ENCODE measurements at regions not wholly inside any gene's neighbourhood (a gene's known extent, or its start where the extent isn't known, plus 50 kb on each side); places are given as distances from the start of the nearest gene placed in this dataset.

GRCh38 chr11:31926816-31927528 lies 115.8 kb upstream of the PAX6 start:
- Mint-ChIP-seq H3K27me3 (ENCODE audit: low read depth) (no peaks in the 10 kb centered on the region), H3K36me3 (ENCODE audit: low read depth) (no peaks in the 10 kb centered on the region), H3K27ac (no peak overlapping the region), H3K4me1 (ENCODE audit: low read depth) (no peaks in the 10 kb centered on the region), H3K9me3 (no peaks in the 10 kb centered on the region), H3K4me3 (no peak overlapping the region)
- DNase-seq (ENCODE audit: low spot score) = no peak

DNA sequence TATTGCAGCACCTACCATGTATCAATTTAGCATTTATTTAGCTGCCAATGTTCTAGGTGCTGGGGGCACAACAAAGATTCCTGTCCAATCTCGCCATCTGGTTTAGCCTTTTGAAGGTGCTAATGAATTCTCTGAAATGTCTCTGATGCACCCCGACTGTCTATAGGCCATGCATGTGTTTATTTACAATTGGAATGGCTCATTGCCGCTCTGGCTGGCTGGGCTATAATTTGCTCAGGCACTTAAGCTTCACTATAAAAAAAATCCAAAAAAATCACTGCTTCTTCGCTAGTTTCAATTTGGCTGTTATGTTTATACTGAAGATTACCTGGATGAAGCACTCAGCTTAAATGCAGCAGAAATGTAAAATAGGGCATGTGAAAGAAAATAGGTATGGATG lies 115.0 kb upstream of the PAX6 start:
- H3K9me3 Mint-ChIP-seq = no peaks in the 10 kb centered on the region
- no peak for DNase-seq (ENCODE audit: low spot score)
- no peaks in the 10 kb centered on the region for H3K4me1 Mint-ChIP-seq (ENCODE audit: low read depth)
- no peak overlapping the region for H3K27ac Mint-ChIP-seq
- H3K4me3 Mint-ChIP-seq = no peak overlapping the region
- H3K36me3 Mint-ChIP-seq (ENCODE audit: low read depth) = no peaks in the 10 kb centered on the region
- no peaks in the 10 kb centered on the region for H3K27me3 Mint-ChIP-seq (ENCODE audit: low read depth)

- Mint-ChIP-seq H3K9me3 (no peaks in the 10 kb centered on the region), H3K36me3 (ENCODE audit: low read depth) (no peaks in the 10 kb centered on the region), H3K27me3 (ENCODE audit: low read depth) (no peaks in the 10 kb centered on the region), H3K27ac (no peak overlapping the region), H3K4me1 (ENCODE audit: low read depth) (no peaks in the 10 kb centered on the region), H3K4me3 (no peak overlapping the region)
- no peak for DNase-seq (ENCODE audit: low spot score)
These were observed 111.3 kb upstream of the PAX6 start for GRCh38 chr11:31922450-31922849.

DNA sequence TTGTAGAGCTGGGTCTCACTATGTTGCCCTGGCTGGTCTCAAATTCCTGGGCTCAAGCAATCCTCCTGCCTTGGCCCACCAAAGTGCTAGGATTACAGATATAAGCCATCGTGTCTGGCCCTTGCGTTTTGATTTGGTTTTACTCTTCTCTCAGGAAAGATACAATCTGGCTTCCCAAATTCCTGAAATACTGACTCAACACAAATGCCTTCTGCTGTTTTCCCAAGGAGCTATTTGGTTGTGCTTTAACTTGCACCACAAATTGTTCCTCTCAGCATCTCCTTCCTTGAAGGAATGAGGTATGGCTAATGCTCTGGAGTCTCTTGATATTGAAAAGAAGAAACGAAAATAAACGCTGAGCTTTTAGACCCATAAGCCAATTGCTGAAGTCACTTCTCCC lies 110.0 kb upstream of the PAX6 start:
- no peaks in the 10 kb centered on the region for H3K4me1 Mint-ChIP-seq (ENCODE audit: low read depth)
- H3K9me3 Mint-ChIP-seq = no peaks in the 10 kb centered on the region
- DNase-seq (ENCODE audit: low spot score) = no peak
- H3K36me3 Mint-ChIP-seq (ENCODE audit: low read depth) = no peaks in the 10 kb centered on the region
- H3K4me3 Mint-ChIP-seq = no peak overlapping the region
- H3K27me3 Mint-ChIP-seq (ENCODE audit: low read depth) = no peaks in the 10 kb centered on the region
- no peak overlapping the region for H3K27ac Mint-ChIP-seq

DNA sequence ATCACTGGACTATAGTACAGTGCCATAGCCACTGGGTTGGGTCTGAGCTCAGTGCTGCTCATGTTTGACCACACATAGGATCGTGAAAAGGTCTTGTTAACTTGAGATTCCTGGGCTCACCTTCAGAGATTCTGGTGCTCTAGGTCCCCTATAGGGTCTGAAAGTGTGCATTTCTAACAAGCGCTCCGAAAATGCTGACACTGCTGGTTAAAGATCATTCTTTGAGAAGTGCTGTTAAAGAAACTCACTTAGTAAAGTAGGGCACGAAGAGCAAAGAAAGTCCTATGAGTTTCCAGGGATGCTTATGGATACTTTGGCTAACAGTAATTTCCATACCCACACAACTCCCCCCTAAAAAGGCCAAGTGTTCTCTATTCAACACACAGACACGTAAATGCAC lies 108.1 kb upstream of the PAX6 start:
- H3K36me3 Mint-ChIP-seq (ENCODE audit: low read depth) = no peaks in the 10 kb centered on the region
- DNase-seq (ENCODE audit: low spot score) = no peak
- no peak overlapping the region for H3K27ac Mint-ChIP-seq
- no peaks in the 10 kb centered on the region for H3K9me3 Mint-ChIP-seq
- no peaks in the 10 kb centered on the region for H3K27me3 Mint-ChIP-seq (ENCODE audit: low read depth)
- H3K4me1 Mint-ChIP-seq (ENCODE audit: low read depth) = no peaks in the 10 kb centered on the region
- no peak overlapping the region for H3K4me3 Mint-ChIP-seq

GRCh38 chr11:31915867-31916266 lies 104.7 kb upstream of the PAX6 start:
- Mint-ChIP-seq H3K4me3 (no peak overlapping the region), H3K36me3 (ENCODE audit: low read depth) (no peaks in the 10 kb centered on the region)

DNA sequence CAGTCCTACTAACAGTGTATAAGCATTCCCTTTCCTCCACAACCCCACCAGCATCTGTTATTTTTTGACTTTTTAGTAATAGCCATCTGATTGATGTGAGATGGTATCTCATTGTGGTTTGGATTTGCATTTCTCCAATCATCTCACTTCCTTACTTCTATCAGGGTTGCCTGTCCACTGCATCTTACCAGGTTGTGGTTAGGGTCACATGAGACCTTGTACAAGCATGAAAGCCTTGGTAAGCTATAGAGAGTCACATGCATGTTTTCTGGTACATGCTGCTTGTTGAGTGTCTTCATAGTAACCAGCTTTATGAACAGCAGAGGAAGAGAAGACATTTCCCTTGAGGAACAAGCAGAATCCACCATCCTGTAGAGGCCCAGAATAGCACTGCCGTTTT lies 102.9 kb upstream of the PAX6 start:
- Mint-ChIP-seq H3K27ac (no peak overlapping the region), H3K27me3 (ENCODE audit: low read depth) (peaks cover 2% of the 10 kb centered on the region), H3K9me3 (no peaks in the 10 kb centered on the region), H3K36me3 (ENCODE audit: low read depth) (no peaks in the 10 kb centered on the region), H3K4me1 (ENCODE audit: low read depth) (no peaks in the 10 kb centered on the region), H3K4me3 (no peak overlapping the region)
- no peak for DNase-seq (ENCODE audit: low spot score)

More at GRCh38 chr11:31915867-31916266, 104.7 kb upstream of the PAX6 start:
- H3K9me3 Mint-ChIP-seq = no peaks in the 10 kb centered on the region
- peaks cover 2% of the 10 kb centered on the region for H3K27me3 Mint-ChIP-seq (ENCODE audit: low read depth)
- H3K4me1 Mint-ChIP-seq (ENCODE audit: low read depth) = no peaks in the 10 kb centered on the region
- DNase-seq (ENCODE audit: low spot score) = no peak
- H3K27ac Mint-ChIP-seq = no peak overlapping the region

- H3K4me1 Mint-ChIP-seq (ENCODE audit: low read depth) = no peaks in the 10 kb centered on the region
- H3K36me3 Mint-ChIP-seq (ENCODE audit: low read depth) = no peaks in the 10 kb centered on the region
- no peak for DNase-seq (ENCODE audit: low spot score)
- H3K27ac Mint-ChIP-seq = no peak overlapping the region
- no peak overlapping the region for H3K4me3 Mint-ChIP-seq
- peaks cover 2% of the 10 kb centered on the region for H3K27me3 Mint-ChIP-seq (ENCODE audit: low read depth)
- no peaks in the 10 kb centered on the region for H3K9me3 Mint-ChIP-seq
These were observed 101.7 kb upstream of the PAX6 start for GRCh38 chr11:31912808-31913207.

- Mint-ChIP-seq H3K4me1 (ENCODE audit: low read depth) (no peaks in the 10 kb centered on the region), H3K27me3 (ENCODE audit: low read depth) (peaks cover 2% of the 10 kb centered on the region), H3K4me3 (no peak overlapping the region), H3K27ac (no peak overlapping the region), H3K36me3 (ENCODE audit: low read depth) (no peaks in the 10 kb centered on the region), H3K9me3 (no peaks in the 10 kb centered on the region)
- DNase-seq (ENCODE audit: low spot score) = no peak
These were observed 99.9 kb upstream of the PAX6 start for GRCh38 chr11:31910950-31911576.

DNA sequence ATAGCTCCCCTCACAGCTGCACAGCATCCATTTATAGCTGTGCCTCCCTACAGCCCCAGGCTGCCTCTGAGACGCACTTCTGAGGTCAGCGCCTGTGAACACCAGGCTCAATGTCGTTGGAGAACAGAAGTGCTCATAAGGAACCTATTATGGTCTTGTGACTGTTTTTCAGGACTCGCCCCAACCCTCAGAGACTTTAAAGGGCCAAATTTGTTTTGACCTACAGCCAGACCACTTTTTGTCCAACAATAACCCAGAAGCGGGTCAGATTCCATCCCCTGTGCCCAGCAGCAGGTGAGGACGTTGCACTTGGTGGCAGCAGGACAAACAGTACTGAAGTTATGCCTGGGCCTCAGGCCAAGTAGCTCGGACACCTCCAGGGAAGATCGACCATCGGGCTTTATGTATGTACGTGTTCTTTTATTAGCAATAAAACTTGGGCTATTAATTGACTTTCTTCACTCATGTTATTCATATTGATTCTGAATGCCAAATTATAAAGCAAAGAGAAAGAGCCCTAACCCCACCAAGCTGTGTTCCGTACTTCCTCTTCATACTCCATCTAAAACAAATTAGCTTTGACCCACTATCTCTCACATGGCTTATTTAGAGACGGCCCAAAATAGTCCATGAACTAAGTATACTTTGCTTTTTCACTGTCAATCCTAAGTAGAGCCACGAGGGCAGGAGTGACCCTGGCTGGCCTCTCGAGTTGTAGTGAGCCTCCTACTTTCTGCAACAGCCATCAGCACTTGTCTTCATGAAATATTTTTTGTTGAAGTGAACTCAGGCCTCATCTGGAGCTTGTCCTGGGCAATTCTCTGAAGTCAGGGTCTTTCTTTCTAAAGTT lies 92.3 kb upstream of the PAX6 start:
- Mint-ChIP-seq H3K4me3 (no peak overlapping the region), H3K36me3 (ENCODE audit: low read depth) (no peaks in the 10 kb centered on the region), H3K27me3 (ENCODE audit: low read depth) (no peaks in the 10 kb centered on the region), H3K27ac (no peak overlapping the region), H3K4me1 (ENCODE audit: low read depth) (no peaks in the 10 kb centered on the region), H3K9me3 (peaks cover 6% of the 10 kb centered on the region)
- DNase-seq (ENCODE audit: low spot score) = no peak

DNA sequence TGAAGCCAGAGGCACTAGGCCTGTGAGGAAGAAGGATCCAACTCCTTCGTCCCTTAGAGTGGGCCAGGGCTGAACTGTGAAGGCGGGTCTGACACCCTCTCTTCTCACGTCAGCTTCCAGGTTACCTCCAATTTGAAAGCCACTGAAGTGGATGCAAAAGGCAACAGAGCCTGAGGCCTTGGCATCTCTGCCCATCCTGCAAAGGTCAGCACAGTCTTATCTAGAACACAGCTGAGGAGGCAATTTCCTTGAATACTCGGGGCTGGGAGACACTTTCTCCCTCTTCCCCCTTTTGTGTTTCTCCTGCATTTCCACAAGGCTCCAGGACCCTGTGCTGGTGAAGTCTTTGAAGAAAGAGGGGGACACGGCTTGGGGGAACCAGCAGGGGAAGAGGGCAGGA lies 91.6 kb upstream of the PAX6 start:
- Mint-ChIP-seq H3K4me1 (ENCODE audit: low read depth) (no peaks in the 10 kb centered on the region), H3K4me3 (no peak overlapping the region), H3K27me3 (ENCODE audit: low read depth) (no peaks in the 10 kb centered on the region), H3K9me3 (peaks cover 6% of the 10 kb centered on the region), H3K36me3 (ENCODE audit: low read depth) (no peaks in the 10 kb centered on the region), H3K27ac (no peak overlapping the region)
- DNase-seq (ENCODE audit: low spot score) = no peak

GRCh38 chr11:31895926-31896325 lies 84.8 kb upstream of the PAX6 start:
- H3K27ac Mint-ChIP-seq = no peak overlapping the region
- no peaks in the 10 kb centered on the region for H3K36me3 Mint-ChIP-seq (ENCODE audit: low read depth)
- no peaks in the 10 kb centered on the region for H3K4me1 Mint-ChIP-seq (ENCODE audit: low read depth)
- no peak overlapping the region for H3K4me3 Mint-ChIP-seq
- no peaks in the 10 kb centered on the region for H3K27me3 Mint-ChIP-seq (ENCODE audit: low read depth)
- DNase-seq (ENCODE audit: low spot score) = no peak
- peaks cover 6% of the 10 kb centered on the region for H3K9me3 Mint-ChIP-seq

DNA sequence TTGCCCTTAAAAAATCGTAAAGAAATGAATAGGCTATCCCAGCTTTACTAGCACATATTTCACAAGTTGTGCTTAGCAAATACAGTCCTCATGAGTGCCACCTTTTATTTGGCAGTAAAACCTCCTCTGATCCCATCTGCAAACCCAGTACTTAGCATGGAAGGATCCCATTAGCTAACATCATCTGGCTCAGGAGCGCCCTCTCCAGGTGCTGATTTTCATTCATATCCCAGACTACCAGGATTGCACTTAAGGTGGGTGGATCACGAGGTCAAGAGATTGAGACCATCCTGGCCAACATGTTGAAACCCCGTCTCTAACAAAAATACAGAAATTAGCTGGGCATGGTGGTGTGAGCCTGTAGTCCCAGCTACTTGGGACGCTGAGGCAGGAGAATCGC lies 76.1 kb upstream of the PAX6 start:
- Mint-ChIP-seq H3K27ac (no peak overlapping the region), H3K9me3 (no peaks in the 10 kb centered on the region), H3K27me3 (ENCODE audit: low read depth) (no peaks in the 10 kb centered on the region), H3K4me1 (ENCODE audit: low read depth) (no peaks in the 10 kb centered on the region), H3K36me3 (ENCODE audit: low read depth) (no peaks in the 10 kb centered on the region), H3K4me3 (no peak overlapping the region)
- DNase-seq (ENCODE audit: low spot score) = no peak

GRCh38 chr11:31884080-31884479 lies 73.0 kb upstream of the PAX6 start:
- no peaks in the 10 kb centered on the region for H3K4me1 Mint-ChIP-seq (ENCODE audit: low read depth)
- DNase-seq (ENCODE audit: low spot score) = no peak
- no peak overlapping the region for H3K27ac Mint-ChIP-seq
- no peak overlapping the region for H3K4me3 Mint-ChIP-seq
- no peaks in the 10 kb centered on the region for H3K9me3 Mint-ChIP-seq
- no peaks in the 10 kb centered on the region for H3K27me3 Mint-ChIP-seq (ENCODE audit: low read depth)
- H3K36me3 Mint-ChIP-seq (ENCODE audit: low read depth) = no peaks in the 10 kb centered on the region
